ENCODE measurements at regions not wholly inside any gene's neighbourhood (a gene's known extent, or its start where the extent isn't known, plus 50 kb on each side); places are given as distances from the start of the nearest gene placed in this dataset.

DNA sequence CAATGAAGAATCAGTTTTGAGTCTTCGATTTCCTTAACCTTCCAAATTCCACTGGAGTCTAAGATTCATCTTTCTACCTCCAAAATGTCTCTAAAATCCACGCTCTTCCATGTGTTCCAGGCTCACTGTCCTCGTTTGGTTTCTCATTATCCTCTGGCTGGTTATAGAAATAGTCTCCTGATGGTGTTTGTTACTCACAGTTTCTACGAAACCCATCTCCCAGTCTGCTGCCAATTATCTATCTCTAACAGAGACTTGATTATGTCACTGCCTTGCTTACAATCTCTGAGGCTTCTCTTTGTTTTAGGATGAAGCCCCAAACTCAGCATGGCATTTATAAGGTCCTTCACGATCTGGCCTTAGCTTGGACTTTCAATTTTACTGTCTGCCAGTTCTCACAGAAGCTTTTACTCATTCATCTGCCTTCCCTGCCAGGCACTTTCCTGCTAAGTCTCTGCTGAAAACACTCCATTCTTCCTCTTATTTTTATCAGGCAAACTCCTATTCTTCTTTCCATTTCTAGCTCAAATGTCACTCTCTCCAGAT, 339.6 kb upstream of the SGCD start:
- H3K23ac ChIP-seq (ENCODE audit: insufficient read length) = no peak overlapping the region
- no peak overlapping the region for H3K9ac ChIP-seq (replicated peaks in 1 of 4; ENCODE audit: extremely low read depth in 1 of 4, low read depth in 3 of 4, low read length in 3 of 4)
- no peaks in the 10 kb centered on the region for H3K36me3 ChIP-seq (ENCODE audit: control insufficient read depth in 2 of 4, insufficient read depth in 4 of 4, low read length in 3 of 4)
- H3K4me3 ChIP-seq (ENCODE audit: extremely low read depth in 1 of 4, insufficient read depth in 2 of 4, low read depth in 3 of 4, low read length in 4 of 4) = no peak overlapping the region
- FAIRE-seq = no peak
- H3K27ac ChIP-seq (ENCODE audit: low read depth, low read length) = no peak overlapping the region
- H2BK5ac ChIP-seq (ENCODE audit: low read depth, low read length) = no peak overlapping the region
- no peak overlapping the region for H2AFZ ChIP-seq (ENCODE audit: low read length)
- no peak overlapping the region for H2BK120ac ChIP-seq (replicated peaks; ENCODE audit: low read depth, low read length)
- no peak overlapping the region for H4K91ac ChIP-seq (replicated peaks; ENCODE audit: insufficient read length, low read length)
- H3K18ac ChIP-seq (ENCODE audit: extremely low read depth, low read length) = no peak overlapping the region
- H4K5ac ChIP-seq (ENCODE audit: insufficient read length, low read depth, low read length) = no peak overlapping the region
- H4K8ac ChIP-seq (ENCODE audit: extremely low read depth, insufficient read depth, low read length) = no peak overlapping the region
- no peak overlapping the region for H3K56ac ChIP-seq (replicated peaks; ENCODE audit: insufficient read length, low read depth, low read length)
- H3K4me2 ChIP-seq (ENCODE audit: insufficient read depth in 1 of 2, low read depth in 2 of 2, low read length in 2 of 2) = no peak overlapping the region
- no peaks in the 10 kb centered on the region for H3K23me2 ChIP-seq (ENCODE audit: low read depth, low read length)
- H3K79me1 ChIP-seq (ENCODE audit: low read depth, low read length) = no peaks in the 10 kb centered on the region
- ChIA-PET CTCF (ENCODE audit: partially characterized antibody) (interaction anchor here (1.8 kb wide), 1 partner anchor 44 kb away, joined by 4 read pairs; no protein-coding TSS in a partner anchor), POLR2A (ENCODE audit: partially characterized antibody) (no interaction called here)
- H3K79me2 ChIP-seq (ENCODE audit: control insufficient read depth in 1 of 2, insufficient read depth in 2 of 2, low read length in 2 of 2) = no peaks in the 10 kb centered on the region
- DNase-seq (ENCODE audit: low read depth in 1 of 2, low spot score in 2 of 2) = no peak
- no peak overlapping the region for H2BK20ac ChIP-seq (ENCODE audit: low read length)
- H2BK15ac ChIP-seq (ENCODE audit: low read length) = no peak overlapping the region
- H3K4ac ChIP-seq (replicated peaks; ENCODE audit: insufficient read length, low read depth, low read length) = no peak overlapping the region
- no peaks in the 10 kb centered on the region for H4K20me1 ChIP-seq (replicated peaks in 1 of 2; ENCODE audit: control insufficient read depth in 1 of 2, insufficient read depth in 2 of 2, low read length in 2 of 2)
- H2BK12ac ChIP-seq (ENCODE audit: low read depth, low read length) = no peak overlapping the region
- H3K27me3 ChIP-seq (replicated peaks in 1 of 4; ENCODE audit: control insufficient read depth in 3 of 4, extremely low read depth in 1 of 4, insufficient read depth in 3 of 4, low read length in 3 of 4) = no peaks in the 10 kb centered on the region
- H3K9me3 ChIP-seq (ENCODE audit: insufficient read depth in 2 of 2, low read depth in 1 of 2, low read length in 1 of 2) = no peaks in the 10 kb centered on the region
- H3K14ac ChIP-seq (ENCODE audit: insufficient read length) = no peak overlapping the region
- WGBS, 2 experiments (ENCODE audit: extremely low coverage in 1 of 2, insufficient coverage in 1 of 2, insufficient read length in 1 of 2, insufficient replicate concordance in 2 of 2, low coverage in 1 of 2, low lambda C conversion rate in 2 of 2, missing lambda C conversion rate in 1 of 2) = 86% methylated on average over 5 of the region's 5 CpGs; no CpG with 5 or more reads in 1 of the 2 experiments
- no peak overlapping the region for H2AK5ac ChIP-seq (ENCODE audit: low read depth, low read length)
- TF ChIP-seq SP4 (IDR thresholded peaks at IDR 0.05; ENCODE audit: low read length) (no peak), E2F6 (IDR thresholded peaks at IDR 0.05) (no peak), EZH2 (IDR thresholded peaks at IDR 0.05; ENCODE audit: low read depth, low read length, severe bottlenecking) (no peak), SIRT6 (IDR thresholded peaks at IDR 0.05; ENCODE audit: low read length) (no peak)
- no peaks in the 10 kb centered on the region for H3K4me1 ChIP-seq (replicated peaks in 1 of 4; ENCODE audit: control insufficient read depth in 3 of 4, insufficient read depth in 4 of 4, low read length in 3 of 4)

Measured in H1 (cell line).